ENCODE measurements at regions not wholly inside any gene's neighbourhood (a gene's known extent, or its start where the extent isn't known, plus 50 kb on each side); places are given as distances from the start of the nearest gene placed in this dataset.

DNA sequence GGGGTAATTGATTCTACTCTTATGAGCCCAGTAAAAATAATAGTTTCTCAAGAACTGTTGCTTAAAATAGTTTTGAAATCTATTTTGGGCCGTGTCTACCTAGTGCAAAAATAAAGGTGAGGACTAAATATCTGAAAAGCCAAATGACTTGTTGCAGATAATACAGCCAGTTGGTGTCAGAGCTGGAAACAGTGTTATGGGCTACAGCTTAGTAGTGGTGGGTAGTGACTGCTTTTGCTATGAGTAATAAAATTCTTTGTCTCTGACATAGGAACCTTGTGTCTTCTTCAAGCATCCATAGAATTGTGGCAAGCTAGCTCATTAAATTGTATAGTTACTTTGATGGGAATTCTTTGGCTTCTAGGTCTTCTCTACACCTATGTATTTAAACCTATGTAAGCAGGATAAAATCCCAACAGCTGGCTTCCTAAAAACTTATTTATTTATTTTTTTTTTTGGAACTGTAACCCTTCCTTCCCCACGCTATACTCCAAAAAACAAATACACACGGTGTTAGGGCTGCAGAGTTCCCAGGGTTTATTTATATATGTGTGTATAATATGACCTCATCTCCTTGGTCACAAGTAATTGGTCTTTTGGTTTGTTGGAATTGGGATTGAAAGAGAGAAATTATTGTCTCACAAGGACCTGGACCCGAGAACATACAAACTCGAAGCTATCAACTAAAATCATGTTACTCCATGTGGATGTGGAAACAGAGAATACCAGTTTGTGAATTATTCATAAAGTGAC lies 138.0 kb downstream of the NUDT12 start:
- POLR2A ChIA-PET (ENCODE audit: partially characterized antibody): no interaction called here

More for the DNA sequence above, 138.0 kb downstream of the NUDT12 start:
- no peak overlapping the region for H2BK12ac ChIP-seq (ENCODE audit: low read depth, low read length)
- H2BK15ac ChIP-seq (ENCODE audit: low read length): no peak overlapping the region
- H3K4me1 ChIP-seq (replicated peaks in 1 of 4; ENCODE audit: control insufficient read depth in 3 of 4, insufficient read depth in 4 of 4, low read length in 3 of 4): no peaks in the 10 kb centered on the region
- H3K4me3 ChIP-seq (ENCODE audit: extremely low read depth in 1 of 4, insufficient read depth in 2 of 4, low read depth in 3 of 4, low read length in 4 of 4): no peak overlapping the region
- no peak overlapping the region for H3K27ac ChIP-seq (ENCODE audit: low read depth, low read length)
- no peak overlapping the region for H2BK120ac ChIP-seq (replicated peaks; ENCODE audit: low read depth, low read length)
- no peaks in the 10 kb centered on the region for H3K9me3 ChIP-seq (ENCODE audit: insufficient read depth in 2 of 2, low read depth in 1 of 2, low read length in 1 of 2)
- DNase-seq (ENCODE audit: low read depth in 1 of 2, low spot score in 2 of 2) (no peak), FAIRE-seq (no peak)
- no peak overlapping the region for H2AK5ac ChIP-seq (ENCODE audit: low read depth, low read length)
- no peak overlapping the region for H3K56ac ChIP-seq (replicated peaks; ENCODE audit: insufficient read length, low read depth, low read length)
- no peaks in the 10 kb centered on the region for H3K23me2 ChIP-seq (ENCODE audit: low read depth, low read length)
- no peak overlapping the region for H3K14ac ChIP-seq (ENCODE audit: insufficient read length)
- no peak overlapping the region for H2BK20ac ChIP-seq (ENCODE audit: low read length)
- H3K9ac ChIP-seq (replicated peaks in 1 of 4; ENCODE audit: extremely low read depth in 1 of 4, low read depth in 3 of 4, low read length in 3 of 4): no peak overlapping the region
- no peak overlapping the region for H3K4ac ChIP-seq (replicated peaks; ENCODE audit: insufficient read length, low read depth, low read length)
- H3K36me3 ChIP-seq (ENCODE audit: control insufficient read depth in 2 of 4, insufficient read depth in 4 of 4, low read length in 3 of 4): no peaks in the 10 kb centered on the region
- H3K79me1 ChIP-seq (ENCODE audit: low read depth, low read length): no peaks in the 10 kb centered on the region
- H3K79me2 ChIP-seq (ENCODE audit: control insufficient read depth in 1 of 2, insufficient read depth in 2 of 2, low read length in 2 of 2): no peaks in the 10 kb centered on the region
- CTCF ChIA-PET (ENCODE audit: partially characterized antibody): interaction anchor here (2.1 kb wide), 1 partner anchor 17 kb away, joined by 8 read pairs; no protein-coding TSS in a partner anchor
- no peak overlapping the region for H2BK5ac ChIP-seq (ENCODE audit: low read depth, low read length)
- H3K4me2 ChIP-seq (ENCODE audit: insufficient read depth in 1 of 2, low read depth in 2 of 2, low read length in 2 of 2): no peak overlapping the region
- no peaks in the 10 kb centered on the region for H4K20me1 ChIP-seq (replicated peaks in 1 of 2; ENCODE audit: control insufficient read depth in 1 of 2, insufficient read depth in 2 of 2, low read length in 2 of 2)
- TF ChIP-seq SP2 (IDR thresholded peaks at IDR 0.05; ENCODE audit: low read length) (no peak), JUND (IDR thresholded peaks at IDR 0.05; ENCODE audit: low read length) (no peak), EZH2 (IDR thresholded peaks at IDR 0.05; ENCODE audit: low read depth, low read length, severe bottlenecking) (no peak)
- H4K5ac ChIP-seq (ENCODE audit: insufficient read length, low read depth, low read length): no peak overlapping the region
- no peak overlapping the region for H3K18ac ChIP-seq (ENCODE audit: extremely low read depth, low read length)
- no peak overlapping the region for H4K91ac ChIP-seq (replicated peaks; ENCODE audit: insufficient read length, low read length)
- H4K8ac ChIP-seq (ENCODE audit: extremely low read depth, insufficient read depth, low read length): no peak overlapping the region
- no peak overlapping the region for H3K23ac ChIP-seq (ENCODE audit: insufficient read length)
- no peak overlapping the region for H2AFZ ChIP-seq (ENCODE audit: low read length)
- H3K27me3 ChIP-seq (replicated peaks in 1 of 4; ENCODE audit: control insufficient read depth in 3 of 4, extremely low read depth in 1 of 4, insufficient read depth in 3 of 4, low read length in 3 of 4): no peaks in the 10 kb centered on the region
- WGBS, 2 experiments (ENCODE audit: extremely low coverage in 1 of 2, insufficient coverage in 1 of 2, insufficient read length in 1 of 2, insufficient replicate concordance in 2 of 2, low coverage in 1 of 2, low lambda C conversion rate in 2 of 2, missing lambda C conversion rate in 1 of 2): 85% methylated on average over 5 of the region's 5 CpGs; no CpG with 5 or more reads in 1 of the 2 experiments
